ENCODE measurements at regions not wholly inside any gene's neighbourhood (a gene's known extent, or its start where the extent isn't known, plus 50 kb on each side); places are given as distances from the start of the nearest gene placed in this dataset.

GRCh38 chr5:88405783-88406182, 137.1 kb upstream of the TMEM161B start:
- Histone ChIP-seq H3K4me1 (ENCODE audit: insufficient read depth, low read length) (no peaks in the 10 kb centered on the region), H3K27me3 (ENCODE audit: insufficient read depth, low read length) (no peaks in the 10 kb centered on the region), H3K36me3 (ENCODE audit: insufficient read depth, low read length) (no peaks in the 10 kb centered on the region), H3K4me3 (ENCODE audit: insufficient read depth, low read depth, low read length) (no peak overlapping the region), H2AFZ (ENCODE audit: low read depth, low read length) (no peak overlapping the region), H3K9ac (ENCODE audit: low read length) (no peak overlapping the region), H3K79me2 (ENCODE audit: insufficient read depth, low read length) (no peaks in the 10 kb centered on the region), H3K4me2 (ENCODE audit: low read length) (peak overlapping the region; percentile 44), H3K27ac (ENCODE audit: low read depth, low read length) (no peak overlapping the region), H3K9me3 (ENCODE audit: insufficient read depth, low read depth, low read length) (no peaks in the 10 kb centered on the region), H4K20me1 (ENCODE audit: insufficient read depth, low read length) (no peaks in the 10 kb centered on the region)
- H3K9me3 Mint-ChIP-seq (ENCODE audit: unreplicated experiment), result no peaks in the 10 kb centered on the region
- no peak overlapping the region for H3K27ac Mint-ChIP-seq (ENCODE audit: unreplicated experiment)
- H3K4me1 Mint-ChIP-seq (ENCODE audit: low read depth, unreplicated experiment), result no peaks in the 10 kb centered on the region
- no peaks in the 10 kb centered on the region for H3K27me3 Mint-ChIP-seq (ENCODE audit: low read depth, unreplicated experiment)
- DNase-seq (ENCODE audit: low read depth) (no peak), FAIRE-seq (no peak)
- H3K4me3 Mint-ChIP-seq (ENCODE audit: unreplicated experiment), result no peak overlapping the region
- H3K36me3 Mint-ChIP-seq (ENCODE audit: low read depth, unreplicated experiment), result no peaks in the 10 kb centered on the region
- TF ChIP-seq CTCF (IDR thresholded peaks at IDR 0.05; ENCODE audit: insufficient read depth, low read depth, low read length) (no peak), EZH2 (IDR thresholded peaks at IDR 0.05; ENCODE audit: insufficient read depth, low read length) (no peak)

GRCh38 chr5:88404405-88404804, 135.8 kb upstream of the TMEM161B start:
- Histone ChIP-seq H3K79me2 (ENCODE audit: insufficient read depth, low read length) (no peaks in the 10 kb centered on the region), H3K4me3 (ENCODE audit: insufficient read depth, low read depth, low read length) (no peak overlapping the region), H4K20me1 (ENCODE audit: insufficient read depth, low read length) (no peaks in the 10 kb centered on the region), H3K36me3 (ENCODE audit: insufficient read depth, low read length) (no peaks in the 10 kb centered on the region), H3K27ac (ENCODE audit: low read depth, low read length) (no peak overlapping the region), H3K27me3 (ENCODE audit: insufficient read depth, low read length) (no peaks in the 10 kb centered on the region), H2AFZ (ENCODE audit: low read depth, low read length) (no peak overlapping the region), H3K9me3 (ENCODE audit: insufficient read depth, low read depth, low read length) (no peaks in the 10 kb centered on the region), H3K4me1 (ENCODE audit: insufficient read depth, low read length) (no peaks in the 10 kb centered on the region), H3K4me2 (ENCODE audit: low read length) (no peak overlapping the region), H3K9ac (ENCODE audit: low read length) (no peak overlapping the region)
- no peaks in the 10 kb centered on the region for H3K9me3 Mint-ChIP-seq (ENCODE audit: unreplicated experiment)
- no peaks in the 10 kb centered on the region for H3K27me3 Mint-ChIP-seq (ENCODE audit: low read depth, unreplicated experiment)
- no peaks in the 10 kb centered on the region for H3K36me3 Mint-ChIP-seq (ENCODE audit: low read depth, unreplicated experiment)
- no peak for DNase-seq (ENCODE audit: low read depth)
- FAIRE-seq, result no peak
- TF ChIP-seq CTCF (IDR thresholded peaks at IDR 0.05; ENCODE audit: insufficient read depth, low read depth, low read length) (no peak), EZH2 (IDR thresholded peaks at IDR 0.05; ENCODE audit: insufficient read depth, low read length) (no peak)
- no peaks in the 10 kb centered on the region for H3K4me1 Mint-ChIP-seq (ENCODE audit: low read depth, unreplicated experiment)
- no peak overlapping the region for H3K27ac Mint-ChIP-seq (ENCODE audit: unreplicated experiment)
- H3K4me3 Mint-ChIP-seq (ENCODE audit: unreplicated experiment), result no peak overlapping the region

GRCh38 chr5:88401686-88402085, 133.0 kb upstream of the TMEM161B start:
- Histone ChIP-seq H3K9me3 (ENCODE audit: insufficient read depth, low read depth, low read length) (no peaks in the 10 kb centered on the region), H2AFZ (ENCODE audit: low read depth, low read length) (peak overlapping the region; percentile 56), H3K27ac (ENCODE audit: low read depth, low read length) (no peak overlapping the region), H3K4me2 (ENCODE audit: low read length) (no peak overlapping the region), H3K79me2 (ENCODE audit: insufficient read depth, low read length) (no peaks in the 10 kb centered on the region), H3K4me1 (ENCODE audit: insufficient read depth, low read length) (peaks cover 16% of the 10 kb centered on the region), H3K27me3 (ENCODE audit: insufficient read depth, low read length) (no peaks in the 10 kb centered on the region), H3K36me3 (ENCODE audit: insufficient read depth, low read length) (no peaks in the 10 kb centered on the region), H3K4me3 (ENCODE audit: insufficient read depth, low read depth, low read length) (no peak overlapping the region), H4K20me1 (ENCODE audit: insufficient read depth, low read length) (no peaks in the 10 kb centered on the region), H3K9ac (ENCODE audit: low read length) (no peak overlapping the region)
- no peak for DNase-seq (ENCODE audit: low read depth)
- no peak for TF ChIP-seq EZH2 (IDR thresholded peaks at IDR 0.05; ENCODE audit: insufficient read depth, low read length)
- TF ChIP-seq CTCF (IDR thresholded peaks at IDR 0.05; ENCODE audit: insufficient read depth, low read depth, low read length), result no peak
- H3K27me3 Mint-ChIP-seq (ENCODE audit: low read depth, unreplicated experiment), result no peaks in the 10 kb centered on the region
- H3K4me1 Mint-ChIP-seq (ENCODE audit: low read depth, unreplicated experiment), result peaks cover 11% of the 10 kb centered on the region
- H3K9me3 Mint-ChIP-seq (ENCODE audit: unreplicated experiment), result no peaks in the 10 kb centered on the region
- FAIRE-seq, result no peak
- H3K36me3 Mint-ChIP-seq (ENCODE audit: low read depth, unreplicated experiment), result no peaks in the 10 kb centered on the region
- no peak overlapping the region for H3K4me3 Mint-ChIP-seq (ENCODE audit: unreplicated experiment)
- H3K27ac Mint-ChIP-seq (ENCODE audit: unreplicated experiment), result no peak overlapping the region
